GM21423 (cell line): ENCODE measurements at regions not wholly inside any gene's neighbourhood (a gene's known extent, or its start where the extent isn't known, plus 50 kb on each side); places are given as distances from the start of the nearest gene placed in this dataset.

Experiments
- ATAC-seq: cut with Tn5 transposase; IDR thresholded peaks from one replicate; pipeline ENCODE4 v1.9.1; 2021; ENCODE audit warnings: mild to moderate bottlenecking, moderate library complexity; ENCODE audit not compliant: unreplicated experiment

DNA sequence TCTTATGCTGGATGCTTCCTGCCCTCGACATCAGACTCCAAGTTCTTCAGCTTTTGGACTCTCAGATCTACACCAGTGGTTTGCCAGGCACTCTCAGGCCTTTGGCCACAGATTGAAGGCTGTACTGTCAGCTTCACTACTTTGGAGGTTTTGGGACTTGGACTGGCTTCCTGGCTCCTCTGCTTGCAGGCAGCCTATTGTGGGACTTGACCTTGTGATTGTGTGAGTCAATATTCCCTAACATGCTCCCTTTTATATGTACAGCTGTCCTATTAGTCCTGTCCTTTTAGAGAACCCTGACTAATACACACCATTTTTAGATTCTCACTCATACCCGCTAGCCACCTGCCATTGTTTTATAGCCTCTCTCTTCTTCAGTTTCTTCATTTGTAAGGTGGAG is 382.1 kb upstream of the TSHZ2 start:
- ATAC-seq = no peak

DNA sequence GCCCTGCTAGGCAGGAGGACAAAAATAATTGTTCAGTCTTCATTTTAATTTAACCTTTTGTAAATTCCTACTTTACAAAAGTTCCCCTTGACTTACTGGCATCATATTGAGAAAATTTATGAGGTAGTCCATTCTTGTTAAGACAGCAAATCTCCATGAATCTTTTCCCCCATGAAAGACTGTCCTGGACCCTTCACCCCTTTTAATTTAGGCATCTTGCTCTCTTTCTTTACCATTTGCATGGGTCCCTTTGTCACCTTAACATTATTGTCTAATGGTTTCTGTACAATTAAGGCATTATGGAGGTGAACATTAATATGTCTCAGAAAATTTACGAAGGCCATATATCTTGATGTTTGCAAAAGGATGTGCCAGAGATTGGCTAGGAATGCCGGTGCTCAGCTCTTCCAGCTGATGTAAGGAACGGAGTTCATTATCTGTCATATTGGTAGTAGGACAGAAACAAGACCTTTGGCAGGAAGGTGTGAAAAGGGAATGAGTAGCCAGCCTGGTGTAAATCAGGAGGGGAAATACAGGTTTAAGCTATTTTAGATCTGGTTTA is 382.8 kb upstream of the TSHZ2 start:
- no peak for ATAC-seq

DNA sequence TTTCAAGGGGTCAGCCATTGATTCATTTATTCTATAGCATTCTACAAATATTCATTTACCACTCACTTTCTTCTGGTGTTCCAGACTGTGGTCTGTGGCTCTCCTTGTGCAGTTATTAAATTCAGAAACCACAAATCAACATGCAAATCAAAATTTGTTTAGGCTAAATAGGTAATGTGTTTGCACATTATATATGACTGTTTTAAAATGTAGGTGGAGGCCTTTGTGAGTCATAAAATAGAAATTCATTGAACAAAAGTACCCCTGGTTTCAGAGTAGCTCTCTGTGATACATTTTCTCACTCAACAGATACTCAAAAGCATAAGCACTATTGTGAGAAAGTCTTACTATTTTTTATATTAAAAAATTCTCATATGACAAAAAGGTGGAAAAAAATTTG is 385.5 kb upstream of the TSHZ2 start:
- no peak for ATAC-seq

DNA sequence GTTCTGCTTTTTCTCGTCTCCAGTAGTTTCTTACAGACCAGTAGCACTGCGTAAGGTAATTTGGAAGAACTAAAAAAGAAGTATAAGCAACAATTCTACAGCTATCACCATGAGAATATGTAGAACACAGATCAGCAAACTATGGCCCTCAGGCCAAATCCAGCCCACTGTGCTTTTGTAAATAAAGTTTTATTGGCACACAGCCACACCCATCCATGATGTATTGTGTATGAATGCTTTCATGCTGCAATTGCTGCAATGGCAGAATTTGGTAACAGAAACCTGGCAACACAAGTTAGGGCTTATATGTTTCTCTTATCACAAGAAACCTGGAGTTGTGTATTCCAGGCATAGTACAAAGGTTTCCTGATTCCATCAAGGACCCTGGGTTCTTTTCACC is 386.8 kb upstream of the TSHZ2 start:
- no peak for ATAC-seq

DNA sequence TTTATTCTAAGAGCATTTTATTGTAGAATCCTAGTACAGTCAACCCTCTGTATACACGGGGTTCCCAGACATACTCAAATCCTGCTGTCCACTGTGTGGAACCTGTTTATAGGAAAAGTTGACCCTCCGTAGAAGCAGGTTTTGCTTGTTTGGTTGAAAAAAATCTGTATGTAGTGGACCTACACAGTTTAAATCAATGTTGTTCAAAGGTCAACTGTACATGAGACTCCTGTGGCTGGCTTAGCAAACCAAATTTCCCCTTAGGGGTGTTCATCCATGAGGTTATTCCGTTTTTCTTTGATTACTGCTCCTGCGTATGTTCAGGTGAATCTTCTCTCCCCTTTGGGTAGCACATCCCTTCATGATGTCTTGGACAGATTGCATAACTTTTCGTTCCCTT is 387.0 kb upstream of the ZFP64 start:
- no peak for ATAC-seq

DNA sequence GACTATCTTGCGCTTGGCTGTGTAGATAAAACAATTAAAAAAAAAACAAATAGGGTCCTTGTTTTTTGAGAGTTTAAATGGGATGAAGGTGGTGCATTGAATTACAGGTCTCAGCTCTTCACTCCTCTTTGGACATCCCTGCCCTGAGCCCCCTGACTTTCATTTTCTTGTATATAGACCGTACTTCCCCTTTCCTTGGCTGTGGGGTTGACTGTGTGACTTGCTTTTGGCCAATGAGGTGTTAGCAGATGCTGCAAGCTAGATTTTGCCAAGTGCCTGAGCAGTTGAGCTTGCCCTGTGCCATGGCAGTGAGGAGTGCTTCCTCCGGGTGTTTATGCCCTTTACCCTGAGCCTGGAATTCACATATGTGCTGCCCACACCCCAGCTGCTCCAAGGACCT is 386.1 kb upstream of the ZFP64 start:
- no peak for ATAC-seq

DNA sequence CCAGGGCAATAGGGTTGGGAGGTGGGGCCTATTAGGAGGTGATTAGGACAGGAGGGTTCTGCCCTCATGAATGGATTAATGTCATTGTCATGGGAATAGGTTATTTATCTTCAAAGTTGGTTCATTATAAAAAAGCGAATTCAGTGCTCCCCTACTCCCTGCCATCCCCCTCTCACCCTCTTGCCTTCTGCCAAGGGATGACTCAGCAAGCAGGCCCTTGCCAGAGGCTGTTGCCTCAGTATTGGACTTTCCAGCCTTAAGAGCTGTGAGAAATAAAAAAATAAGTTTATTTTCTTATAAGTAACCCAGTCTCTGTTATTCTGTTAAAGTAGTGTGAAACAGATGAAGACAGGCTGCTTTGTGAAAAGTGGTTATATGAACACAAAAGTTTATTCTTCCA is 381.1 kb upstream of the ZFP64 start:
- ATAC-seq = no peak

DNA sequence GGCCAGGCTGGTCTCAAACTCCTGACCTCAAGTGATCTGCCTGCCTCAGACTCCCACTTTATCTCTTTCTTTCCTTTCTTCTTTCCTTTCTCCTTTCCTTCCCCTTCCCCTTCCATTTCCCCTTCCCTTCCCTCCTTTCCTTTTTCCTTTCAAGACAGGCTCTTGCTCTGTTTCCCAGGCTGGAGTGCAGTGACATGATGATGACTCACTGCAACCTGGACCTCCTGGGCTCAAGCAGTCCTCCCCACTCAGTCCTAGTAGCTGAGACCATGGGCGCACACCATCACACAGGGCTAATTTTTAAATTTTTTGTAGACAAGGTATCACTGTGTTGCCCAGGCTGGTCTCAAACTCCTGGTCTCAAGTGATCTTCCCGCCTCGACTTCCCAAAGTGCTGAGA is 377.6 kb upstream of the ZFP64 start:
- ATAC-seq = no peak

DNA sequence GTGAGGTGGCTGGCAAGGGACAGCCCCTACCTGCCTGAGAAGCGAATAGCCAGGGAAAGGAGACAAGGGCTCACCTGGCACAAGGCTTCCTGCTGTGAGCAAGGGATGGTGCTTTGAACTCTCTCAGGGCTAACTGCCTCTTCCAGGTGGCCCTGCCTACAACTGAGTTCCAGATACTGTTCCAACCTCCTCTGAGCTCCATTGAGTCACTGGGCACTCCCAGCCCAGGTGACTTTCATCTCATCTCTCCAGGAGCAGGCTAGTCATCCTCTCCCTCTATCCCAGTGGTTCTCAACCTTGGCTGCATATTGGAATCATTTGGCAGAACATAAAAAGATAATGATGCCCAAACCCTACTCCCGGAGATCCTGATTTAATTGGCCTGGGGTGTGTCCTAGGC is 374.0 kb upstream of the ZFP64 start:
- no peak for ATAC-seq

DNA sequence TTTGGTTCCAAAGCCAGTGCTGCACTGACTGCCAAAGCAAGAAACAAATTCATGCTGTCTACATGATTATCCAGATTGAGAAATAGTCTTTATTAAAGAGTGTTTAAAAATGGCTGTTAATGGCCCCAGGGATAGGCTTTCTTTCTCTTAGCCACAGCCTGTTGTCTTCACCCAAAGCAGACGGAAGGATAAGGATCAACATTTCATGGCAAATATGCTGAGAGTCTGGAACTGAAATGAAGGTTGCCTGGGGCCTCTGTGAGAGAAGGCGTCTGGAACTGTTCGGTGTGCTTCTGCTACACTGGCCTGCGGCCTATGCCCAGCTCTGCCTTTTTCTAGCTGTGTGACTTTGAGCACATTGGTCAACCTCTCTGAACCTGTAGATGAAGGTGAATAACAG is 373.0 kb upstream of the ZFP64 start:
- no peak for ATAC-seq

DNA sequence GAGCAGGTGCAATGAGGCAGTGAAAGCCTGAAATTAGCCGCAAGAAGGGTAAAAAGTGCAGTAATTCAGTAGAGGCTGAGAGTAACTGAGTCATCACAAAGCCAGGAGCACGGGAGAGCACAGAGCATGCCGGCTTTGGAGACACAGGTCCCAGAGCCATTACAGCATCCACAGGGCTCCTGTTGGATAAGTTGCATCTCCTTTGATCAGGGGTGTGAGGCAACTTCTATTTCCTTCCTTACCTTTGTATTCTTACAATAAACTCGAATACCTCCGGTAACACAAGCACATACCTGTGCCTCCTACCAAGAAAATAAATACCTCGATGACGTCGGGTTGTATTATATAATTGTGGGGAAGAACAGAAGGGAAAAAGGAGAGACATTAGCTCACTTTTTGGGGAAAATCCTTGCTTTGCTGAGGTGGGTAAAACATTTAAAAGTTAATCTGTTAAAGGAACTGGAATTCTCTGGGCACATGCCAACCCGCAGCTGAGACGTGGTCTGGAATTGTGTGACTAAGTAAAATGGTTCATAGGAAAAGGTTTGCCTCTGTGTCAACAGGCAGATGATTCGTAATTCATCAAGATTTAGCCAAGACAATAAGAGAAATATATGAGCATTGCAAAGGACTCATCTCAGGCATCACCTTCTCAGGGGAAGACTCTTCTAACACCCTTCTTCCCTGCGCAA is 360.7 kb upstream of the ZFP64 start:
- no peak for ATAC-seq

DNA sequence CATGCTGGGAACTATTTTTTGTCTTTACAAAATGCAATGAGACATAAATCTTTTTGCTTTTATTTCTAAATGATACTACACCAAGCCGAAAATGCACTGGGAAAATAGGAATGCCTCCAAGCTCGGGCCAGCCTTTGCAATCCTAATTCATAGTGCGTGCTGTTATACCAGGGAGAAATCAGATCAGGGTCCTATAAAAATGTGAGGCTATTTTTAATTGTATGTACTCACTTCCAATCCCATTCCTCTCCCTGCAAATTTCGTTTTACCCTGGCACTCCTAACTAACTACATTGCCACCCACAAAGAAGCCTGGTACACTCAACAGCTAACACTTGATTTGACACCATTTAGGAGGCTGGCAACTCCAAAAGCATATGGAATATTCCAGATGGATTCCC is 350.6 kb upstream of the ZFP64 start:
- no peak for ATAC-seq

DNA sequence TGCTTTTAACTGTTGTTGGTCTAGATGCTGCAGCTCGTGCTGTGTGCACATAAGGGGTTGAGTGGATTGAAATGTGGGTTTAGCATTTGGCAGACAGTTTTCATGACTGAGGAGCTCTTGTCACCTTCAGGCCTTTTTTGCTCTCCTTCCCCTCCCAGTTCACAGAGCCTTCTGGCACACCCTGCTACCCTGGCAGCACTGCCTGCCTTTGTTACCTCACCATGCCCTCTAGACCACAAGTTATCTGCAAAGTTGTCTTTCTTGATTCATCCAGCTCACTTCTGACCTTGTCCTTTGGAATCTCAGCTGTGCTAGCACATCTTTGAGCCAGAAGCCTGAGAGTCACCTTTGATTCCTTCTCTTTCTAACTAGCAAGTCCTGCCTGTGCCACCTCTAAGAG is 348.9 kb upstream of the ZFP64 start:
- no peak for ATAC-seq

DNA sequence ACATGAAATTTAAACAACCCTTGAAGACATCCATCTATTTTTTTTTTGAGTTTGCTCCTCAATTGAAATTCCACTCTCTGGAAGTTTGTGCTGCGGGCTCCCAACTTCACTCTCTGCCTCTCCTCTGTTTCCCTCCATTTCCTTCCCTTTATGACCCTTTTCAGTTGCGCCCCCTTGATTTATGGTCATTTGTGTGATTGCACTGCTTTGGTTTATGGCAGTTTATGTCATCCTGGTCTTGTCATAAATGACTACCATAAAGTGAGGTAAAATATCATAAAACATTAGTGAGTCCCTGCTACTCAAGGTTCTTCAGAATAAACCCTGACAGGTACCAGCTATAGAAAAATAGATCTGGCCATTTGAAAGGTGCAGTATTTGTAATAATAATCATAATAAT is 348.3 kb upstream of the ZFP64 start:
- no peak for ATAC-seq

DNA sequence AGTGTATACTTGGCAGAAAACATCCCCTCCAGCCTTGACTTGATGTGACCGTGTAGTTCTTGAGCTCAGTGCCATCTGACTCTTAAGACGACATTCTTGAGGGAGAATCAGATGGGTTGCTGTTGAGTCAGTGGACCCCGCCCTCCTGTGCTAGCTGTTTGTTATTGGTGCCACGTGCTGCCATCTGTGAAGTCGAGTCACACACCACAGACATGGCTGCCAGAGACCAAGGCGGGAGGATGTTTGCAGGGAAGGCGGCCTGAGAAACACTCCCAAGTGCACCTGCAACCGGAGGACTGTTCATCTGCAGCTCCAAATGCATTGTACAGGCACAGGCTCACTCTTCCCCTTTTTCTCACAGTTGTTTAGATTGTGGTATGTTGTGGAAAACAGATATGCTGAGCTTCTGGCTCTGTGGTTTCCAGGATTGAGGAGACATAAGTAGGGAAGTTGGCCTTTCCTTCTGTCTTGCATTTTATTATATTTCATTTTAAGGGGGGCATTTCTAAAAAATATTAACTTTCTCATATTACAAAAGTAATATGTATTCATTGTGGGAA is 345.3 kb upstream of the ZFP64 start:
- ATAC-seq = no peak

DNA sequence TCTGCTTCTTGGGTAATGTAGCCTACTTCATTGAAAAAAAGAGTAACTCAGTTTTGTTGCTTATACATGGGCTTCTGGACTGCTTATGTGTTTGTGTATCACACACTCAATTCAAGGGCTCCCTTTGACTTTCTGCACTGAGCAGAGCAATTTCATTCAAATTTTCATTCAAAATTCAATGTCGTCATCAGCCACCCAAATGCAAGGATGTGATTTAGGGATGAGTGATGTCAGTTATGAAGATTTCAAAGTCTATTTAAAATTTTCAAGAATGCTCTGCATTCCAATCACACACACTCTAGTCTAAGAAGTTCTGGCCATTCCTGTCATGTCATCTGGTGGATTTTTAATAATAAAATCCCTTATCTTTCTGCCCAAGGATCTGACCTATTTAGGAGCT is 344.5 kb upstream of the ZFP64 start:
- no peak for ATAC-seq

DNA sequence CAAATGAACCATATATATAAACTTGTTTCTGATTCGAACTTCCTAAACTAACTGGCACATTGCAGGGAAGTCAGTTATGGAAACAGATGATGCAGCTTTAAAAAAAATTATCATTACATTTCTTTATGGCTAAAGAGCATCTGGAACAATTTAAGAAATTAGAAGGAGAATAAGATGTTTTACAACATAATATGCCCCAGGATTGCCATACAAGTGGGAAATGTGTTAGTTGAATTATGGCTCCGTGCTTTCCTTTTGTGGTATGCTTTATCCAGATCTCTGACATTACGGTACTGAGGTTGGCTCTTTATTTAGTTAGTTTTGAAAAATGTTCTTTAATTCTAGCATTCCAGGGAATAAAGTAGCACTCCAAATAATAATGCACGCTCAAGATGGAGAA is 343.0 kb upstream of the ZFP64 start:
- no peak for ATAC-seq

DNA sequence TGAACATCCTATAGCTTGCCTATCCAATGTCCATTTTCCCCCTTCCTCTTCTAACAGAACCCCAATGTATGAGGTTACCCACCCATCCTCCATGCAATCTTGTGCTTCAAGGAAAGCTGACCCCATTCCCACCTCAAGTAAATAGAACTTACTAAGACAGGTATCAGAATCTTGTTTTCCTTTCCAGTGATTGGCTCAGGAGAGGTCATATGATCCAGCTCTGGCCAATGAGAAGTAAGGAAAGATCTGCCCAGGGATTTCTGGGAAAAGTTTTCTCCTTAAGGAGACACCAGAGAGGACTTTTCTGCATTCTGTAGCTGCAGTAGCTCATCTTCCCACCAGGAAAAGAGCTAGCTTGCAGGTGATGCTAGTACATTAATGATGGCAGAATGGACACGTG is 341.8 kb upstream of the ZFP64 start:
- no peak for ATAC-seq

DNA sequence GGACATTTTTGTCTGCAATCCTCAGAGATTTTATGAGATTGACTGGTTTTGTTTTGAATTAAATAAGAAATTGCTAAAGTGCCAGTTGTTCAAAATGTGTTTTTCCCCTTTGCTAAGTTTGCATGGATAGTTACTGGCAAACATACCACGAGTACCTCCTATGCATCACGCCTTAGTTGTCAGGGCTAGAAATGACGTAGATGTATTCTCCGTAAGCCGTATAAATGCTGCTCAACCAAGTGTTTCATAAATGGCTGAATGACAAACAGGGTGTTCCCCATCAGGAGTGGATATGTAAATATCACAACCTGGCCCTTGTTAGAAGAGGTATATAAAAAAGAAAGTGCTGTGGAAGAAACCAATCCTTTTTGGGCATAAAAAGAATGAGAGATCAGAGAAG is 341.1 kb upstream of the ZFP64 start:
- ATAC-seq = no peak

DNA sequence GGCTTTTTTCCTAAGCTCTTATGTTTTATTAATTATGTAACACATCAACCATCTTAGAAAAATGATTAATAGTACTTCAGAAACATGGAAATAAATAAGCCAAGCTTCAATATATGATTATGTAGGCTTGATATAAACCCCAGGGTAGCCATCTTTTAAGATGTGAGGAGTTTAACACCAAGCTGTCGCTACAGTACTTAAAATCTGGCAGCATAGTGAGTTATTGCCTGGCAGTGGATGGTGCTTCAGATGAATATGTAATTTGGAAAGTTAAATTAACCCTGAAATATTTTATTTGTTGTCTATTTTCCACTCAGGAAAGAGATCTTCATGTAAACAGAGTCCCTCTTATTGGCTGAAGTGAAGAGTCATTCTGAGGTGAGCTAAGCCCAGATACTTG is 339.0 kb upstream of the ZFP64 start:
- ATAC-seq = no peak

DNA sequence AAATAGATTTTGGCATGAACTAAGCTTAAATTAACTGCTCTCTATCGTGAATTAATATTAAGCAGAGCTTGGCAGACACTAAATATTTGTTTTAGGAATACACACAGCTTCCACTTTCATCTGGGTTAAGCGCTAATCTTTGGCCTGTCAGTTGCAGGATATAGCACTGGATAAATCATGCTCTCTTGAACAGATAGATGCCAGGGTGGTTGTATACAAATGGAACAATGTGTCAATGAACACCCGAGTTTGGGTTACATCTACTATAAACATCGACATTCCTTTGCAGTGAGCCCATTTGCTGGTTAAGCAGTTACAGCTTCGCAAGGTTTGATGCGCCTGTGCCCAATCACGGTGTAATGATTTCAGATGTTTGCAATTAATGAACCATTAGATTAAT is 338.2 kb upstream of the ZFP64 start:
- ATAC-seq = no peak

DNA sequence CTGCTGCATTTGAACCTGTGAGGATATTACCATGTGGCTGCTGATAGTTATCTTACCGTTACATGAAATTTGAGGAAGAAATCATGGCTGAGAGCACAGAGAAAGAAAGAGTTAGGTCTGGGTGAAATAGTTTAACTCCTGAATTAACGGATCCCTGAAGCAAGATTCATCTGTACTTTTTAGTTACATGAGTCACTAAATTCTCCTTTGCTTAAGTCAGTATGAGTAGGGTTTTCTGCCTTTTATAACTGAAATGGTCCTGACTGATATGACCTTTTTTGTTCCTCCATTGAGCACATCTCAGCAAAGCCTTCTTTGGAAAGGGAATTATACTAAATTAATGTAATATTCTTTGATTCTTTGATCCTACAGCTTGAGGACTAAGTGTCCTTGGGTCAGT is 333.3 kb upstream of the ZFP64 start:
- no peak for ATAC-seq

DNA sequence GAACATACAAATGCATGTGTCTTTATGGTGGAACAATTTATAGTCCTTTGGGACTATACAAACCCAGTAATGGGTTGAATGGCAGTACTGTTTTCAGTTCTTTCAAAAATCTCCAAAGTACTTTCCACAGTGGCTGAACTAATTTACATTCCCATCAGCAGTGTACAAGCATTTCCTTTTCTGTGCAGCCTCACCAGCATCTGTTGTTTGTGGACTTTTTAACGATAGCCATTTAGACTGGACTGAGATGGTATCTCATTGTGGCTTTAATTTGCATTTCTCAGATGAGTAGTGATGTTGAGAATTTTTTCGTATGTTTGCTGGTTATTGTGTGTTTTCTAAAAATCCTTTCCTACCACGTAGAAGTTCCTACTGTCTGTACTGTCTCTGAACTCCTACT is 327.2 kb upstream of the ZFP64 start:
- ATAC-seq = no peak
